OCI-LY3 (cell line): ENCODE measurements at regions not wholly inside any gene's neighbourhood (a gene's known extent, or its start where the extent isn't known, plus 50 kb on each side); places are given as distances from the start of the nearest gene placed in this dataset.

Source experiments
- CTCF ChIP-seq: fragments of 200-600, 300-600 bp; sonication (generic); IDR thresholded peaks from 2 replicates; pipeline ENCODE4 v1.5.1; 2014; ENCODE audit warnings: antibody characterized with exemption, low read length, low read depth
- EZH2phosphoT487 ChIP-seq: fragments of 200-600 bp; shearing (Covaris generic); IDR thresholded peaks from 2 replicates; pipeline ENCODE4 v1.6.1; 2018; ENCODE audit warnings: antibody characterized with exemption, mixed run types, low read depth

- TF ChIP-seq CTCF (no peak), EZH2phosphoT487 (no peak)
Observed at GRCh38 chr12:76156726-76157125, 72.2 kb upstream of the NAP1L1 start.
